GM19452 (cell line): ENCODE measurements at regions not wholly inside any gene's neighbourhood (a gene's known extent, or its start where the extent isn't known, plus 50 kb on each side); places are given as distances from the start of the nearest gene placed in this dataset.
"Not testable (repeated sequence)": the region's sequence is repeated elsewhere in the genome, so short reads cannot be mapped to it uniquely, and the experiment has no call there.

Experiments
- ATAC-seq: cut with Tn5 transposase; IDR thresholded peaks from one replicate; pipeline ENCODE4 v1.9.1; 2021; ENCODE audit not compliant: unreplicated experiment

- no peak for ATAC-seq
Measured at GRCh38 chr10:33102071-33102470, 144.0 kb upstream of the ITGB1 start.

- ATAC-seq: no peak
Measured at GRCh38 chr10:33101392-33101787, 143.4 kb upstream of the ITGB1 start.

- no peak for ATAC-seq
Measured at GRCh38 chr10:33100781-33101391, 142.9 kb upstream of the ITGB1 start.

GRCh38 chr10:33099748-33100147, 141.7 kb upstream of the ITGB1 start:
- ATAC-seq: no peak

- ATAC-seq: no peak
Measured at GRCh38 chr10:33098951-33099663, 141.1 kb upstream of the ITGB1 start.

- peak; percentile 63 for ATAC-seq
Measured at GRCh38 chr10:33095867-33096815, 138.1 kb upstream of the ITGB1 start.

- no peak for ATAC-seq
Measured at GRCh38 chr10:33094263-33095051, 136.4 kb upstream of the ITGB1 start.

- no peak for ATAC-seq
Measured at GRCh38 chr10:33093362-33093761, 135.3 kb upstream of the ITGB1 start.

GRCh38 chr10:33092596-33092995, 134.6 kb upstream of the ITGB1 start:
- ATAC-seq: no peak

- no peak for ATAC-seq
Measured at GRCh38 chr10:33091201-33091600, 133.2 kb upstream of the ITGB1 start.

GRCh38 chr10:33088990-33089389, 131.0 kb upstream of the ITGB1 start:
- ATAC-seq: no peak

GRCh38 chr10:33087922-33088321, 129.9 kb upstream of the ITGB1 start:
- no peak for ATAC-seq

- no peak for ATAC-seq
Measured at GRCh38 chr10:33087152-33087551, 129.1 kb upstream of the ITGB1 start.

GRCh38 chr10:33086100-33086499, 128.1 kb upstream of the ITGB1 start:
- ATAC-seq: no peak

- ATAC-seq: no peak
Measured at GRCh38 chr10:33085313-33085833, 127.3 kb upstream of the ITGB1 start.

GRCh38 chr10:33084453-33084852, 126.4 kb upstream of the ITGB1 start:
- ATAC-seq: no peak

- ATAC-seq: no peak
Measured at GRCh38 chr10:33082373-33082895, 124.4 kb upstream of the ITGB1 start.

- ATAC-seq: not testable (repeated sequence)
Measured at GRCh38 chr10:33080467-33080866, 122.4 kb upstream of the ITGB1 start.

- no peak for ATAC-seq
Measured at GRCh38 chr10:33074443-33074842, 116.4 kb upstream of the ITGB1 start.

GRCh38 chr10:33073641-33074415, 115.8 kb upstream of the ITGB1 start:
- ATAC-seq: no peak
